Skeletal muscle tissue (tissue), 3 donors: ENCODE measurements at regions not wholly inside any gene's neighbourhood (a gene's known extent, or its start where the extent isn't known, plus 50 kb on each side); places are given as distances from the start of the nearest gene placed in this dataset.
"Not testable (repeated sequence)": the region's sequence is repeated elsewhere in the genome, so short reads cannot be mapped to it uniquely, and the experiment has no call there.

Source experiments
- H3K27ac ChIP-seq: one replicate; pipeline ENCODE4 v1.7.0; 2013; ENCODE audit warnings: mild to moderate bottlenecking, low read depth, low read length, inconsistent platforms
- H3K27me3 ChIP-seq, 3 donors: one replicate each; pipeline ENCODE4 v1.7.0; 2013; ENCODE audit warnings: low read length in 3 of 3; ENCODE audit not compliant: control insufficient read depth in 3 of 3, insufficient read depth in 3 of 3
- H3K36me3 ChIP-seq, 3 donors: one replicate each; pipeline ENCODE4 v1.7.0; 2013; ENCODE audit warnings: low read length in 3 of 3; ENCODE audit not compliant: control insufficient read depth in 3 of 3, insufficient read depth in 3 of 3
- H3K4me1 ChIP-seq, 3 donors: one replicate each; pipeline ENCODE4 v1.7.0; 2013; ENCODE audit warnings: low read length in 3 of 3, mild to moderate bottlenecking in 3 of 3; ENCODE audit not compliant: control insufficient read depth in 3 of 3, insufficient read depth in 3 of 3
- H3K4me3 ChIP-seq, 3 donors: one replicate each; pipeline ENCODE4 v1.7.0; 2013; ENCODE audit warnings: low read length in 3 of 3
- H3K9ac ChIP-seq, 3 donors: one replicate each; pipeline ENCODE4 v1.7.0; 2013; ENCODE audit warnings: low read length in 3 of 3, mild to moderate bottlenecking in 3 of 3, moderate library complexity in 2 of 3, low read depth in 1 of 3
- H3K9me3 ChIP-seq, 3 donors: one replicate each; pipeline ENCODE4 v1.7.0; 2013; ENCODE audit warnings: low read length in 3 of 3; ENCODE audit not compliant: control insufficient read depth in 3 of 3
- donor health status: Osteomylitis.

DNA sequence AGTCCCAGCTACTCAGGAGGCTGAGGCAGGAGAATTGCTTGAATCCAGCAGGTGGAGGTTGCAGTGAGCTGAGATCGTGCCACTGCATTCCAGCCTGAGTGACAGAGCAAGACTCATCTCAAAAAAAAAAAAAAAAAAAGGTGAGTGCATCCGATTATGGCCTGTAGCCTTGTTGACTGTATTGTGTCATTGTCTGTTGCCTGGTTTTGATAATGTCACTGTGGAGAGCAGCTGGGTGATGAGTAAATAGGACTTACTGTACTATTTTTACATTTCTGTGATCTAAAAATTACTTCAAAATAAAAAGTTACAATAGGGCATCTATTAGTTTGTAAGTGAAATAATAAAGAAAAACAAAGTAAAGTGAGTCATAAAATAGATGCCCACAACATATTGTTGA lies 134.1 kb upstream of the SALL4 start:
- no peaks in the 10 kb centered on the region for H3K36me3 ChIP-seq
- no peak overlapping the region for H3K4me3 ChIP-seq
- no peak overlapping the region for H3K27ac ChIP-seq
- H3K9me3 ChIP-seq: peaks cover 0 to 1% (median 0%) of the 10 kb centered on the region in 3 donors
- no peak overlapping the region for H3K9ac ChIP-seq
- H3K27me3 ChIP-seq: peaks cover 0 to 8% (median 0%) of the 10 kb centered on the region in 3 donors
- H3K4me1 ChIP-seq: no peaks in the 10 kb centered on the region

DNA sequence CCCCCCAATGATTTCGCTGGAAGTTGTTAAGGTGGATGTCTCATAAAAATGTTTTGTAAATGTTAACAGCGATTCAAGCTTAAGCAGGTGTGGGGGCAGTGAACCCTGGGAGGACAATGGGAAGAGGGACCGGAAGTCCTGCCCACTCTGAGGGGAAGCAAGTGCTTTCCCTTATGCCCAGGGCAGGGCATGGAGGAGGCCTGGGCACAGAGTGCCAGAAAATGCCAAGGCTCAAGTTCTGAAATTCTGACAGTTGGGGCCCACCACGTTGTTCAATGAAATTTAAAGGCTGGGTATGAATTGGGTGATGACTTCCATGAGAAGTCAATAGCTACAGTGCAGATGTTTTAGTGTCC lies 132.7 kb upstream of the SALL4 start:
- Histone ChIP-seq H3K36me3 (no peaks in the 10 kb centered on the region), H3K9ac (no peak overlapping the region), H3K4me1 (no peaks in the 10 kb centered on the region), H3K27me3 (peaks cover 0 to 8% (median 0%) of the 10 kb centered on the region in 3 donors), H3K9me3 (peaks cover 0 to 3% (median 0%) of the 10 kb centered on the region in 3 donors), H3K27ac (no peak overlapping the region), H3K4me3 (no peak overlapping the region)

DNA sequence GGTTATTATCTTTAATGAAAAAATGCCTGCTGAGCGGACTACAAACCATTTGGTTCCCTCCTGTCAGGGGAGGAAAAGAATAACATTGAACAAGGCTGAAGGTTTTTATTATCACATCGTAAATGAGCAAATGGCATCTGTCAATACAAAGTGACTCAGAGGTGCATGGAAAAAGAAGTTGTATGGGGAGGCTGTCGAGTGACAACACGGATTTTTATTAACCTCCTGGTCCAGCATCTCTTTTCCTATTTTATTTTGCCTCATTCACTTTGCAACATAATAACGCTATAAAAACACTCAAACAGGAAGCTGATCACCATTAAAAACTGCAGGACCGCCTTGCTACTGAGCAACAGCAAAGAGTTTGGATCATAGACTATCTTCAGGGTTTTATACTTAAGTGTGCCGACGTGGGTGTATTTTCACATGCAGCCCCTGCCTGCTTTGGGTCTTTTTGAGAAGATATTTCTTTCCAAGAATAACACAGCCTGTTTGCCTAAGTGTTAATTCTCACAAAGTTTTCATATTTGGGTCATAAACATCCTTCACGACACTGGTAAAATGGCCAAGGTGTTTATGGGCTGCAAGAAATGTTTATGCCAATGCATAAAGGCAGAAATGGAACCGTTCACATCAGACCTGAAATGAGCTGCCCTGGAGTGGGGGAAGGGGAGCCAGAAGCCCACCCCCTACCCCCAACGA lies 132.1 kb upstream of the SALL4 start:
- H3K4me3 ChIP-seq: no peak overlapping the region
- H3K27me3 ChIP-seq: peaks cover 0 to 8% (median 0%) of the 10 kb centered on the region in 3 donors
- peaks cover 0 to 3% (median 0%) of the 10 kb centered on the region in 3 donors for H3K9me3 ChIP-seq
- no peaks in the 10 kb centered on the region for H3K4me1 ChIP-seq
- H3K9ac ChIP-seq: no peak overlapping the region
- H3K27ac ChIP-seq: no peak overlapping the region
- H3K36me3 ChIP-seq: no peaks in the 10 kb centered on the region

DNA sequence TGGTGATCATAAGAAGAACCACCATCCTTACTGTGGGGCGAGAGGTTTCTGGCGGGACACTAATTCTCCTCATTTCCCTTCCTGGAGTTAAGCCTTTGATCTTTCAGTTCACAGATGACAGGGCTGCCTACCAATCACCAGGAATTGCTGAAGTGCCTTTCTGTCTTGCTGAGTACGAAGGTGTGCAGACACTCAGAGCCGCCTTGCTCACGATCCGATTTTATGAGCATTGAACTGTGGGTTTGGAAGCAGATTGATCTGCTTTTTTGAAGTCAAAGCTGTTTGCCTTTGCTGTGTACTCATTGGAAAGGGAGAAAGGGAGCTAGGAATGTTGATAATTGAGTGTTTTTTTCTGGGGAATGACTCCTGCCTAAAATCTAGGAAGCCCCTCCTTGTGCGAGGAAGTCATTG lies 129.1 kb upstream of the SALL4 start:
- Histone ChIP-seq H3K9me3 (peaks cover 0 to 3% (median 0%) of the 10 kb centered on the region in 3 donors), H3K4me3 (no peak overlapping the region), H3K36me3 (no peaks in the 10 kb centered on the region), H3K9ac (no peak overlapping the region), H3K27me3 (peaks cover 0 to 8% (median 0%) of the 10 kb centered on the region in 3 donors), H3K27ac (no peak overlapping the region), H3K4me1 (no peaks in the 10 kb centered on the region)

DNA sequence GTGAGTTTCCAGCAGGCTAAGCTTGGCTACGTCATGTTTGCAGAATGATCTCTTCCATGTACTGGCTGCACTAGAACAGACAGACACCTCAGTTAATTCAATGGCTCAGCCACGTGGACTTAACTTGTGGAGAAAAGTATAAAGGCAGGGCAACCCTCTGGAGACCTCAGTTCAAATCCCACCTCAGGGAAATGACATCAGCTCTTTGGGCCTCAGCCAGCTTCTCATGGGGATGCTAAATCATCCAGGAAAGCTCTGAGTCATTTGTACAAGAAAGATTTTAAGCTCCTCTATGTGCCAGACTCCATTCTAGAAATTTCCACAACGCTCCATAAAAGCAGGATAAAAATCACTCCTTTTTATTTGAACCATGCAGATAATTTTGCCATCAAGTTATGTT lies 128.5 kb upstream of the SALL4 start:
- Histone ChIP-seq H3K9ac (no peak overlapping the region), H3K36me3 (no peaks in the 10 kb centered on the region), H3K27me3 (peaks cover 0 to 8% (median 0%) of the 10 kb centered on the region in 3 donors), H3K4me3 (no peak overlapping the region), H3K9me3 (peaks cover 0 to 3% (median 0%) of the 10 kb centered on the region in 3 donors), H3K4me1 (no peaks in the 10 kb centered on the region), H3K27ac (no peak overlapping the region)

DNA sequence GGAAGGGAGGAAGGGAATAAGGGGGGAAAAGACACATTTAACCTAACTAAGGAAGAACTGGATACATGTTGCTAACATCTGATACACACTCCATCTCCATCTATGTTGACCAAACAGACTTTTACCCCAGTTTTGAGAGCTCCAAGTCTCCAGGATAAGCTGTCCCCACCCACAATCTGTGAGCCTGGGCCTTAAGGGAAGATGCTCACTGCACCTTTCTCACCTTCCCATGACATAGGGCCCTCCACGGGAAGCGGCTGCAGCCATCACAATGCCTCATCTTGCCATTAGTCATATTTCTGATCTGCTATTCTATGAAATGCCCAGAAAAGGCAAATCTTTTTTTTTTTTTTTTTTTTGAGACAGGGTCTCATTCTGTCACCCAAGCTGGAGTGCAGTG lies 126.6 kb upstream of the SALL4 start:
- H3K27ac ChIP-seq: no peak overlapping the region

DNA sequence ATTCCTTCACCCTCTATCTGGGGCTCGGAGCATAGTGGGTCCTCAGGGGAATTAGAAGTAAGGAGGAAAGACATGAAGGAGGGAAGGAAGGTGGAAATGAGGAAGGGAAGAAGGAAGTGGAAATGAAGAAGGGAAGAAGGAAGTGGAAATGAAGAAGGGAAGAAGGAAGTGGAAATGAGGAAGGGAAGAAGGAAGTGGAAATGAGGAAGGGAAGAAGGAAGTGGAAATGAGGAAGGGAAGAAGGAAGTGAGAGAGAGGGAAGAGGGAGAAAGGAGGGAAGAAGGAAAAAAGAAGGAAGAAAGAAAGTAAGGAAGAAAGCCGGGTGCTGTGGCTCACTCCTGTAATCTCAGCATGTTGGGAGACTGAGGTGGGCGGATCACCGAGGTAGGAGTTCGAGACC lies 125.6 kb upstream of the SALL4 start:
- not testable (repeated sequence) for H3K36me3 ChIP-seq, H3K9ac ChIP-seq, H3K27me3 ChIP-seq, H3K9me3 ChIP-seq, H3K4me3 ChIP-seq, H3K4me1 ChIP-seq, H3K27ac ChIP-seq

More for the DNA sequence above, 126.6 kb upstream of the SALL4 start:
- Histone ChIP-seq H3K4me1 (no peaks in the 10 kb centered on the region), H3K4me3 (no peak overlapping the region), H3K27me3 (no peaks in the 10 kb centered on the region), H3K36me3 (no peaks in the 10 kb centered on the region), H3K9me3 (peaks cover 0 to 3% (median 0%) of the 10 kb centered on the region in 3 donors), H3K9ac (no peak overlapping the region)

DNA sequence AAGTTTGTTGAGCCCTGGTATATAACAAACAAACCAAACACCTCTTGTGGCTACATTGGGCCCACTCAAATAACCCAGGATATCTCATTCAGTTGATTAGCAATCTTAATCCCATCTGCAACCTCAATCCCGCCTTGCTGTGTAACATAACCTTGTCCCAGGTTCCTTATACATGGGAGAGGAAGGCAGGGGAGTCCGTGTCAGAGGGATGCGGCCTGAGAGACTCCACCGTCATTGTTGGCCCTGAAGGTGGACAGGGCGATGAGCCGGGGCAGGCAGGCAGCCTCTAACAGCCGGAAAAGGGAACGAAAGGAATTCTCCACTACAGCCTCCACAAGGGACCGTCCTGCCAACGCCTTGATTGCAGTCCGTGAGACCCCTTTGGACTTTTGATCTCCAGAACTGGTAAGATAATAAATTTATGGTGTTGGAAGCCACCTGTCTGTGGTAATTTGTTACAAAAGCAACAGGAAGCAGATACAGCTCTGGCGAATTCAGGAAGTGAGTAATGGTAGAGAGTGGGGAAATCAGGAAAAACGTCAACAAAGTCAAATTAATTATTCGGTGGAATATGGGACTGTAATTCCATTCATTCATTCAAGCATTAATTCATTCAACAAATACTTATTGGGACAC lies 124.5 kb upstream of the SALL4 start:
- no peak overlapping the region for H3K27ac ChIP-seq
- no peak overlapping the region for H3K9ac ChIP-seq
- H3K4me3 ChIP-seq: no peak overlapping the region
- no peaks in the 10 kb centered on the region for H3K4me1 ChIP-seq
- peaks cover 0 to 3% (median 0%) of the 10 kb centered on the region in 3 donors for H3K9me3 ChIP-seq
- H3K27me3 ChIP-seq: no peaks in the 10 kb centered on the region
- no peaks in the 10 kb centered on the region for H3K36me3 ChIP-seq

DNA sequence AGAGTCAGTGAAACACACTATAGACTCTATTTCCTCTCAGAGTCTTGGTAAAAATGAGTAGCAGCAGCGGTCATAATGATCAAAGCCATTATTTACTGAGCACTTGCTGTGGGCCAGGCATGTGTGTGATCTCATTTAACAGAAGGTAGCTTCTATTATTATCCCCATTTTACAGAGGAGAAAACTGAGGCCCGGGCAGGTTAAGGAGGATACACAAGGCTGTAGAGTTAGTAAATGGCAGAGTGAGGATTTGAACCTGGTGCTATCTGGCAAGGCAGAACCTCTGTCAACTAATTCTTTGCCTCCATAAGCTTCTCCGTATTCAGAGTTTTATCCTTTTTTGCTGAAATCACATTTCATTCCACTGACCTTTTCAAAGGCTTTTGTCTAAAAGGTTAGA lies 122.2 kb upstream of the SALL4 start:
- Histone ChIP-seq H3K4me3 (no peak overlapping the region), H3K9me3 (no peaks in the 10 kb centered on the region), H3K27ac (no peak overlapping the region), H3K9ac (no peak overlapping the region), H3K27me3 (no peaks in the 10 kb centered on the region), H3K36me3 (no peaks in the 10 kb centered on the region), H3K4me1 (no peaks in the 10 kb centered on the region)

DNA sequence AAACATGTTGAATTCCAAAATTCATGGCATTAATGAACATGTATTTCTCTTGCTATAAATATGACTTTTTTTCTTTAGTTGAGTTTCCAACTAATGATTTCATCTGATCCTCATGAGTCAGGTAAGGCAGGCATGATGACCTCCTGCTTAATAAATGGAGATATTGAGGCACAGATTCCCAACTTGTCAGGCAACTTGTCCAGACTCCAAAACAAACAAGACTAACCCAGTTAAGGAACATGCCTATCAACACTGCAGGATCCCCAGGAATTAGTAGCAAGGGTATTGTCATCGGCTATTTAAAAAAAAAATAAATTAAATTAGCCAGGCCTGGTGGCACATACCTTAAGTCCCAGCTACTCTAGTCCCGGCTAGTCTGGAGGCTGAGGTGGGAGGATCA lies 121.3 kb upstream of the SALL4 start:
- no peaks in the 10 kb centered on the region for H3K4me1 ChIP-seq
- no peak overlapping the region for H3K27ac ChIP-seq
- H3K36me3 ChIP-seq: no peaks in the 10 kb centered on the region
- H3K4me3 ChIP-seq: no peak overlapping the region
- no peaks in the 10 kb centered on the region for H3K9me3 ChIP-seq
- no peaks in the 10 kb centered on the region for H3K27me3 ChIP-seq
- no peak overlapping the region for H3K9ac ChIP-seq
